Mucosa of stomach (tissue), 1 donor: ENCODE measurements at regions not wholly inside any gene's neighbourhood (a gene's known extent, or its start where the extent isn't known, plus 50 kb on each side); places are given as distances from the start of the nearest gene placed in this dataset.

ENCODE experiments used
- H3K27me3 ChIP-seq: one replicate; pipeline ENCODE4 v1.7.0; 2013; ENCODE audit warnings: mild to moderate bottlenecking, low read length; ENCODE audit not compliant: control insufficient read depth, insufficient read depth
- H3K36me3 ChIP-seq: one replicate; pipeline ENCODE4 v1.7.0; 2013; ENCODE audit warnings: low read length; ENCODE audit not compliant: control insufficient read depth, insufficient read depth
- H3K4me1 ChIP-seq: one replicate; pipeline ENCODE4 v1.7.0; 2013; ENCODE audit warnings: mild to moderate bottlenecking, low read length; ENCODE audit not compliant: control insufficient read depth, insufficient read depth
- H3K4me3 ChIP-seq: one replicate; pipeline ENCODE4 v1.7.0; 2013; ENCODE audit warnings: low read length
- H3K9ac ChIP-seq: one replicate; pipeline ENCODE4 v1.7.0; 2013; ENCODE audit warnings: mild to moderate bottlenecking, low read length, moderate library complexity
- H3K9me3 ChIP-seq: one replicate; pipeline ENCODE4 v1.7.0; 2013; ENCODE audit warnings: mild to moderate bottlenecking, low read length, moderate library complexity; ENCODE audit not compliant: control insufficient read depth
- donor health status: Pancreatic carcinoma.

DNA sequence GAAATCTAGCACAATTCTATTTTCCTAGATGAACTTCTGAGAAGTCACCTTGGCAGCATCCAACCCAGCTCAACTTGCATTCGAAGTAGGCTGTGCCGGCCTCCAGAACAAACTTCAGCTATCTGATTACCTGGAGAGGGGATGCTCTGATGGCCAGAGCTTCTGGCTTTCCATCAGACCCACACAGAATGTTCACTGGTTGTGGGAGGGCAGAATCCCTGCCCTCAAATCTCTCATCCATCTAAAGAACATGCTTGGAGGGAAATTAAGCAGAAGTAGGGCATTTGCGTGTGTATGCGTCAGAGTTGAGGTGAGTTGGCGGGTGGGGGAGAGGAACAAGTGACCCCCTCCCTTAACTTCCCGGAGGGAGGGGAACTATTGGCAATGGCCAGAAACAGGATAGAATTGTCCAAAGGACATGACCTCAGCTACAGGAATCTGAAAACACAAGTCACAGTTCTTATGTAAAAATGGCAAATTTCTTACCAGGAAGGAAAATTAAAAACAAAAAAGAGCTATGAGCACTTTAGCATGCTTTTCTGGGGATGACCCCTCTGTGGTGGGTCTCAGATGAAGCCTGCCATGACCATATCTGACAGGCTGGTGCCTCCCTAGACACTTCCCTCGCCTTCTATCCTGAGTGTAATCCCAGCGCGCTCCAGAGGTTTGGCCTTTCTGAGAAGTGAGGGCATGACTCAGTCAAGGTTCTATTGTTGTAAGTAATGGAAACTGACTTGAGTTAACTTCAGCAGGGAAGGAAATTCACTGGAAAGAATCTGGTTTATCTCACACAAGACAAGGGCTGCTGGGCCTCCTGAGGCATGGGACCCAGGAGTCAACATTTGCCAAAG, 278.8 kb downstream of the RPS24 start:
- H3K4me3 ChIP-seq, result no peak overlapping the region
- H3K9me3 ChIP-seq, result no peaks in the 10 kb centered on the region
- no peaks in the 10 kb centered on the region for H3K27me3 ChIP-seq
- H3K36me3 ChIP-seq, result no peaks in the 10 kb centered on the region
- no peak overlapping the region for H3K9ac ChIP-seq
- no peaks in the 10 kb centered on the region for H3K4me1 ChIP-seq

DNA sequence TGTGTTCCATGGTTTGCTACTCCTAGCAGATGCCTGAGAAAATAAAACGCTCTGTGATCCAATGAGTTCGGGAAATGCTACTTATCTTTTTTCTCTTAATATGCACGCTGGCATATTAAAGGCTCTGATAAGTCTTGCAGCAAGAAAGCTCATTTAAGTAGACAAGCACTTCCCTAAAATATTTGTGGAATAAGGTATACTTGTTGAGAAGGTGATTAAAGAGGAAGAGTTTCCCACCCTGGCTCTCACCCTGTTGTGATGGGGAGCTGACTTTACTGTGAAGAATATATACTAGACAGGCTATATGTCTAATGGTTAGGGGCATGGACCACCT, 279.4 kb downstream of the RPS24 start:
- H3K9ac ChIP-seq, result no peak overlapping the region

DNA sequence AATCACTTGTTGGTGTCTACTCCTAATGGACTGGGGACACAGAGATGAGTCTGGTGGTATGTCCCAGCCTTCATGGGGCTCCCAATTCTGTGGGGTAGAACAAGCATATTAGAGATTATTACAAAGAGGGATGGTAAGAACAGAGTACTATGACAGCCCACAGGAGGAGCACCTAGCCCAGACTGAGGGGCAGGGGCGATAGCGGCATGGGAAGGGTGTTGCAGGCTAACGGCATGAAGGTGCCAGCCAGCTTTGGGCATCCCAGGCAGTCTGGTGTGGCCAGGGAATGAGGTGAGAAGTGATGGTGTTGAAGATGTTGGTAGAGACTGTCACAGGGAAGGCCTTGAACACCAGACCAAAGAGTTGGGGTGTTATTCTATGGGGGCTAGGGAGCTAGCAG, 280.0 kb downstream of the RPS24 start:
- H3K9me3 ChIP-seq, result no peaks in the 10 kb centered on the region
- H3K9ac ChIP-seq, result no peak overlapping the region
- no peaks in the 10 kb centered on the region for H3K36me3 ChIP-seq
- no peaks in the 10 kb centered on the region for H3K27me3 ChIP-seq
- H3K4me3 ChIP-seq, result no peak overlapping the region
- no peaks in the 10 kb centered on the region for H3K4me1 ChIP-seq

More for the DNA sequence above, 279.4 kb downstream of the RPS24 start:
- H3K36me3 ChIP-seq, result no peaks in the 10 kb centered on the region
- H3K27me3 ChIP-seq, result no peaks in the 10 kb centered on the region
- H3K9me3 ChIP-seq, result no peaks in the 10 kb centered on the region
- no peak overlapping the region for H3K4me3 ChIP-seq
- H3K4me1 ChIP-seq, result no peaks in the 10 kb centered on the region

DNA sequence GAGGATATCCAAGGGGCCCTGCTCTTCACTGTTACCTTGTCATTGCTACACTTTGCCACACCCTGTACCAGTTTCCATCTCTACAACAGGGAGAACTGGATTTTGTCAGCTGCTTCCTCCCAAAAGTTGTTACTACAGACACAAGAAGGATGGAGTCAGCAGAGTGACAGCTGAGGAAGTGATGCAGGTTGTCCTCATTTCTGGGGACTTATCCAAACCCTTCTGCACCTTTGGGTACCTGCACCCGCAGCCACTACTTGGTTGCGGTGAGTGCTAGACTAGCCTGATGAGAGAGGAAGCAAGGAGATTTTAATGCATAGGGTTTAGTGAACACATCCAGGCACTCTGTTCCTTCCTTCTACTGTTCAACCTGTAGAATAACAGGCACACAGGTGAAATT, 281.0 kb downstream of the RPS24 start:
- Histone ChIP-seq H3K36me3 (no peaks in the 10 kb centered on the region), H3K4me3 (no peak overlapping the region), H3K9me3 (no peaks in the 10 kb centered on the region), H3K27me3 (no peaks in the 10 kb centered on the region), H3K4me1 (no peaks in the 10 kb centered on the region), H3K9ac (no peak overlapping the region)

DNA sequence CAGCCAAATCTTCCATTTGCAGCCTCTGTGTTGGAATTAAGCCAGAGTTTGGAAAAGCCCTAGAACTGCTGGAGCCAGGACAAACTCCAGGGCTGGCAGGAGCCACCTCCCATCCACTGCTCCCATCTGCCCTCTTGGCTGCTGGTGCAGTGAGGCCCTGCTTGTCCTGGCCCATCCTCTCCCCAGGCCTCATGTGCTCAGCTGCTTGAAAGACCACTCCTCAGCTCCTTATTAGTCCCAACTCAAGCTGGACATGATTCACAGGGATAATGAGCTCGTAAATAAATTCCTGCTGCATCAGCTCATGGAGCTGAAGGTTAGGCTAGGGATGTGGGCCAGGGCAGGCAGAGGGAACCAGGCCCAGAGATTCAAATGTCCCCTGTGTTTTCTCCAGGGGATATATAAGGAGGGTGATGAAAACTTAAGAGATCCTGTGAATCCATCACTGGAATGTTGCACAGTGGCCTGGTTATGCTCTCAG, 282.8 kb downstream of the RPS24 start:
- Histone ChIP-seq H3K9me3 (no peaks in the 10 kb centered on the region), H3K36me3 (no peaks in the 10 kb centered on the region), H3K4me1 (no peaks in the 10 kb centered on the region), H3K27me3 (no peaks in the 10 kb centered on the region), H3K9ac (no peak overlapping the region), H3K4me3 (no peak overlapping the region)

DNA sequence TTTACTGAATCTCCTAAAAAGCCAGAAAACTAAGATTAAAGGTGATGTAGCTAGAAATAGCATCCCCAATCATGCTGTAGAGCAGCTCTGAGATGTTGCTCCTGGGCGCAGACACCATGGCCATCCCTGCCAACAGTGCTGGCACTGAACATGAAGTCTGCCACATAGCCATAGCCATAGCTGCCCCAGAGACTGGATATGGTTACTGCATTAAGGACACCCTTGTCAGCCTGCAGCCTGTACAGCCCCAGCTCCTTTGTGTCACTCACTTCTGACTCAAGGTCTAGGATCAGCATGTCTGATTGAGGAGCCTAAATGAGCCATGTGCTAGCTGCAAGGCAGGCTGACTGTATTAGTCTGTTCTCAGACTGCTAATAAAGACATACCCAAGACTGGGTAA, 284.6 kb downstream of the RPS24 start:
- no peak overlapping the region for H3K4me3 ChIP-seq
- H3K9ac ChIP-seq, result no peak overlapping the region
- no peaks in the 10 kb centered on the region for H3K36me3 ChIP-seq
- no peaks in the 10 kb centered on the region for H3K9me3 ChIP-seq
- H3K27me3 ChIP-seq, result no peaks in the 10 kb centered on the region
- no peaks in the 10 kb centered on the region for H3K4me1 ChIP-seq

DNA sequence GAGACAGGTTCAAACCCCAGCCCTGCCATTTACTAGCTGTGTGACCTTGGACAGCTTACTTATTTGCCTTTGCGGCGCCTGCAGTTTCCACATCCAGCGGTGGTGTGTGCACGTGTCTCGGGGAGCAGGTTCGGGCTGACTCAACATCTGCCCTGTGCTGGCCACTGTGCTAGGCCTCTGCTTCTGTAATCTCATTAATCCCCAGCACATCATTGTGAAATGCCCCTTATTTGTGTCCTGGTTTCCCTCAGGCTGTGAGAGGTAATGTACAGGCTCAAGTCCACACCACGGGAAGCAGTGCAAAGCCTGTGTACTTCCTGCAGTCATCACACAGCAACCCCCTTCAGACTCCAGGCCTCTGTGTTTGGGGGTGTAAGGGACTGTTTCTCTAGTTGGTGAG, 285.7 kb downstream of the RPS24 start:
- Histone ChIP-seq H3K4me3 (no peak overlapping the region), H3K36me3 (no peaks in the 10 kb centered on the region), H3K9me3 (no peaks in the 10 kb centered on the region), H3K27me3 (no peaks in the 10 kb centered on the region), H3K4me1 (no peaks in the 10 kb centered on the region), H3K9ac (no peak overlapping the region)

- no peak overlapping the region for H3K4me3 ChIP-seq
- no peaks in the 10 kb centered on the region for H3K36me3 ChIP-seq
- no peaks in the 10 kb centered on the region for H3K9me3 ChIP-seq
- no peak overlapping the region for H3K9ac ChIP-seq
- H3K27me3 ChIP-seq, result no peaks in the 10 kb centered on the region
- H3K4me1 ChIP-seq, result no peaks in the 10 kb centered on the region
These were observed 286.2 kb downstream of the RPS24 start for GRCh38 chr10:78319841-78320240.

DNA sequence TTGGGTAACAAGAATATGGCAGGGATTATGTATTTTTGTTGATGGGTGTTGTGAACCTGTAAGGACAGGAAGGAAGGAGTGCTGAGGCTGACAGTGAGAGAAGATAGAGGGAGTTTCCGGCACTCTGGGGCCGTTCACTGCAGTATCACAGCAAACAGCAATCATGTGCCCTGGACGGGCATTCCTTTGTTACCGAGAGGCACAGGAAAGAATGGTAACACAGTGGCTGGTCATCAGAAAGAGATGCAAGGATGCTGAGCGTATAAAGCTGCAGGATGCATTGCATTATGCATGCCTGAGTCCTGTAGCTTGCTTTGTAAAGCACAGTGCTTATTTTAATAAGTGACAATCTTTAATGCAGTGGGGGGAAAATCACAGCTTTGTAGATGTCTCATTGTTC, 286.8 kb downstream of the RPS24 start:
- Histone ChIP-seq H3K4me1 (no peaks in the 10 kb centered on the region), H3K27me3 (no peaks in the 10 kb centered on the region), H3K4me3 (no peak overlapping the region), H3K9me3 (no peaks in the 10 kb centered on the region), H3K36me3 (no peaks in the 10 kb centered on the region), H3K9ac (no peak overlapping the region)

DNA sequence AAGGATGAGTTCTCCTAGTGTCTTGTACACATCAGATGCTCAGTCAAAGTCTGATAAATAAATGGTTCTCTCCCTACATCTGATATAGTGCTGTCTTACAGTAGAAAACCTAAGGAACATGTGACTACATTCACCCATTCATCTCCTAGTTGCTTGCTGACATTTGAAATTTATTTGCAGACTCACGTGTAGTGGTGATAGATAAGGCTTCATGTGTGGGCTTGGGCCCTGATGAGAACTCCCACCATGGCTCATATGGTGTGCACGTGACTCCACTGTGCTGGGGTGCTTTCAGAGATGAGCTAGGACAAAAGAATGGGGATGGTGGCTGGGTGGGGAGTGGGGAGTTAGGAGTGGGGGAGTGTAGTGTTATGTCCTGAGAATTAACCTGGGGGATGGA, 287.3 kb downstream of the RPS24 start:
- no peaks in the 10 kb centered on the region for H3K9me3 ChIP-seq
- no peaks in the 10 kb centered on the region for H3K36me3 ChIP-seq
- no peak overlapping the region for H3K9ac ChIP-seq

DNA sequence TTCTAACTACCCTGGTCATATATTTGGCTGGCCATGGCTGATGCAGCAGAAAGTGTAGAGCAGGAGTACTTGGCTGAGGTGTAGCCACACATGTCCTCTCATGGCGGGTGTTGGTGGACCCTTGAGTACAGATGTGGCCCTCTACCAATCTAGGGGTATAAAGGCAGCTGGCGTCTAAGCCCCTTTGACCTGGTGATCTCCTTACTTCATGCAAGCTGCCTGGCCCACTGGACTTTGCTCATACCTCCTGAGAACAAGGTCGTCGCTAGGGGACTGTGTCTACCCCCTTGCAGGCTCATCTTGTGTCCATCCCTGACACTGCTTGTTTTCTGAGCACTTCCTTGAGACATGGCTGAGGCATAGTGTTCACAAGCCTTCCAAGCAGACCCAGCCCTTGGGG, 287.8 kb downstream of the RPS24 start:
- no peaks in the 10 kb centered on the region for H3K27me3 ChIP-seq
- no peak overlapping the region for H3K4me3 ChIP-seq
- no peak overlapping the region for H3K9ac ChIP-seq
- no peaks in the 10 kb centered on the region for H3K4me1 ChIP-seq
- no peaks in the 10 kb centered on the region for H3K9me3 ChIP-seq
- no peaks in the 10 kb centered on the region for H3K36me3 ChIP-seq

More for the DNA sequence above, 287.3 kb downstream of the RPS24 start:
- no peaks in the 10 kb centered on the region for H3K4me1 ChIP-seq
- H3K4me3 ChIP-seq, result no peak overlapping the region
- H3K27me3 ChIP-seq, result no peaks in the 10 kb centered on the region

DNA sequence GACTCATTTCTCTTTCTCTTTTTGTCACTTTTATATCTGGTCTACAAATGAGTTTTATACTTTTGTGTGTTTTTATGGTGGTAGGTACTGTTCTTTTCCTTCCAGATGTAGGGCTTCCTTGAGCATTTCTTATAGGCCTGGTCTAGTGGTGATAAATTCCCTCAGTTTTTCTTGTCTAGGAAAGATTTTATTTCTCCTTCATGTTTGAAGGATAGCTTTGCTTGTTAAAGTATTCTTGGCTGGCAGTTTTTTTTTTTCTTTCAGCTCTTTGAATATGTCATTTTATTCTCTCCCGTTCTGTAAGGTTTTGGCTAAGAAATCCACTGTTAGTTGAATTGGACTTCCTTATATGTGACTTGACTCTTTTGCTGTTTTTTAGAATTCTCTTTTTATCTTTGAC, 292.7 kb downstream of the RPS24 start:
- Histone ChIP-seq H3K36me3 (no peaks in the 10 kb centered on the region), H3K9ac (no peak overlapping the region), H3K9me3 (no peaks in the 10 kb centered on the region), H3K4me3 (no peak overlapping the region), H3K27me3 (no peaks in the 10 kb centered on the region), H3K4me1 (no peaks in the 10 kb centered on the region)
